Uterus (tissue), 3 donors: ENCODE measurements at regions not wholly inside any gene's neighbourhood (a gene's known extent, or its start where the extent isn't known, plus 50 kb on each side); places are given as distances from the start of the nearest gene placed in this dataset.

Experiments
- DNase-seq, 2 donors: peaks; one replicate each; pipeline ENCODE4 v3.0.0-alpha.2; 2019 to 2020
- H3K27ac ChIP-seq, 2 donors: fragments of 200-600 bp; sonication (generic); 1 replicate in 1 of 2; 2 replicates in 1 of 2; pipeline ENCODE4 v1.5.1; 2016 to 2018
- H3K27me3 ChIP-seq, 2 donors: fragments of 200-600 bp; sonication (generic); one replicate each; pipeline ENCODE4 v1.5.1; 2018 to 2019; ENCODE audit warnings: control low read depth in 1 of 2
- H3K36me3 ChIP-seq, 2 donors: fragments of 200-600 bp; sonication (generic); one replicate each; pipeline ENCODE4 v1.5.1; 2019; ENCODE audit warnings: control low read depth in 1 of 2
- H3K4me1 ChIP-seq, 2 donors: fragments of 200-600 bp; sonication (generic); one replicate each; pipeline ENCODE4 v1.5.1; 2018 to 2019; ENCODE audit warnings: control low read depth in 1 of 2
- H3K4me3 ChIP-seq, 2 donors: fragments of 200-600 bp; sonication (generic); 1 replicate in 1 of 2; 2 replicates in 1 of 2; pipeline ENCODE4 v1.5.1; 2018 to 2019; ENCODE audit warnings: mild to moderate bottlenecking in 1 of 2
- H3K9me3 ChIP-seq, 2 donors: fragments of 200-600 bp; sonication (generic); one replicate each; pipeline ENCODE4 v1.5.1; 2019; ENCODE audit warnings: control low read depth in 1 of 2
- POLR2A ChIP-seq, 2 donors: fragments of 450-650 bp; IDR thresholded peaks; one replicate each; pipeline ENCODE4 v1.6.1; 2016; ENCODE audit warnings: antibody characterized with exemption in 2 of 2, mild to moderate bottlenecking in 1 of 2, moderate library complexity in 1 of 2
- intact Hi-C: fragments of 100-400 bp; cut with DNase I; formaldehyde crosslinking; loops from one replicate; pipeline ENCODE4 v1.15.1; 2023; ENCODE audit warnings: low total_unique reads
- TF ChIP-seq, protein P1 (sequence below), 4 experiments: fragments of 200-600 bp in 2 of 4; fragments of 450-650 bp in 2 of 4; sonication (generic) in 2 of 4; IDR thresholded peaks; one replicate each; pipeline ENCODE4 v1.5.1; 2016 to 2019; ENCODE audit warnings: antibody characterized with exemption in 4 of 4, mild to moderate bottlenecking in 2 of 4, moderate library complexity in 1 of 4
- donor health status: DM: yes; HTN: yes; CAD: no.

DNA sequence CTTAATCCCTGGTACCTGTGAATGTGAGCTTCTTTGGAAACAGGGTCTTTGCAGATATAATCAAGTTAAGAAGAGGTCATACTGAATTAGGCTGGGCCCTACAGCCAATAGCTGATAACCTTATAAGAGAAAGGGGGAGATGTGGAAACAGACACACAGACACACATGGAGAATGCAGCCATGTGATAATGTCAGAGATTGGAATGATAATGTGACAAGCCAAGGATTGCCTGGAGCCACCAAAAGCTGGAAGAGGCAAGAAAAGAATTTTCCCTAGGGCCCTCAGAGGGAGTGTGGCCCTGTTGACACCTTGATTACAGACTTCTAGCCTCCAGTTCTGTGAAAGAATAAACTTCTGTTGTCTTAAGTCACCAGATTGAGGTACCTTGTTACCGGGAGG is 114.5 kb upstream of the SOD1 start:
- Histone ChIP-seq H3K4me3 (no peak overlapping the region), H3K27ac (no peak overlapping the region), H3K36me3 (no peaks in the 10 kb centered on the region), H3K27me3 (no peaks in the 10 kb centered on the region), H3K4me1 (no peaks in the 10 kb centered on the region), H3K9me3 (no peaks in the 10 kb centered on the region)
- intact Hi-C loops = no loop called here
- no peak for DNase-seq
- TF ChIP-seq POLR2A (IDR thresholded peaks at IDR 0.05) = no peak
- TF ChIP-seq, protein P1, sequence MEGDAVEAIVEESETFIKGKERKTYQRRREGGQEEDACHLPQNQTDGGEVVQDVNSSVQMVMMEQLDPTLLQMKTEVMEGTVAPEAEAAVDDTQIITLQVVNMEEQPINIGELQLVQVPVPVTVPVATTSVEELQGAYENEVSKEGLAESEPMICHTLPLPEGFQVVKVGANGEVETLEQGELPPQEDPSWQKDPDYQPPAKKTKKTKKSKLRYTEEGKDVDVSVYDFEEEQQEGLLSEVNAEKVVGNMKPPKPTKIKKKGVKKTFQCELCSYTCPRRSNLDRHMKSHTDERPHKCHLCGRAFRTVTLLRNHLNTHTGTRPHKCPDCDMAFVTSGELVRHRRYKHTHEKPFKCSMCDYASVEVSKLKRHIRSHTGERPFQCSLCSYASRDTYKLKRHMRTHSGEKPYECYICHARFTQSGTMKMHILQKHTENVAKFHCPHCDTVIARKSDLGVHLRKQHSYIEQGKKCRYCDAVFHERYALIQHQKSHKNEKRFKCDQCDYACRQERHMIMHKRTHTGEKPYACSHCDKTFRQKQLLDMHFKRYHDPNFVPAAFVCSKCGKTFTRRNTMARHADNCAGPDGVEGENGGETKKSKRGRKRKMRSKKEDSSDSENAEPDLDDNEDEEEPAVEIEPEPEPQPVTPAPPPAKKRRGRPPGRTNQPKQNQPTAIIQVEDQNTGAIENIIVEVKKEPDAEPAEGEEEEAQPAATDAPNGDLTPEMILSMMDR (IDR thresholded peaks at IDR 0.05) = no peak

DNA sequence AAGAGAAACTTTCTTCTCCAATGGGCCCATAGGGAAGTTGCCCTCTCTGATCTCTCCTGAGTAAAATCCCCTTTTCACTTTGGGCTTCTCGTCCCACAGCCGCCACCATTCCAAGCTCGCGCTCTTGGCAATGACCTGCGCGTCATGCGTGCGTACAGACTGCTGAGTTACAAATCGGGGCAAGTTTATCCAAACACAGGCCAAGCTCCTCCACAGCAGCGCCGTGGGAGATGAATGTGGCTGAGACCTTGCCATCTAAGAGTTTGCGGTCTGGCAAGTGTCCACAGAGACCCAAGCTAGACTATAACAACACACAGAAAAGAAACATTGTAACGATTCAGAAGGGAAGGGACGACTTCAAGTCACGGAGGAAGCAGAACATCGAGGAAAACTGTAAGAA is 116.3 kb upstream of the SOD1 start:
- Histone ChIP-seq H3K9me3 (no peaks in the 10 kb centered on the region), H3K27ac (no peak overlapping the region), H3K27me3 (no peaks in the 10 kb centered on the region), H3K4me3 (no peak overlapping the region), H3K36me3 (no peaks in the 10 kb centered on the region), H3K4me1 (no peaks in the 10 kb centered on the region)
- TF ChIP-seq POLR2A (IDR thresholded peaks at IDR 0.05) = no peak
- TF ChIP-seq, protein P1 (IDR thresholded peaks at IDR 0.05) = no peak
- intact Hi-C loops = no loop called here
- DNase-seq = no peak

DNA sequence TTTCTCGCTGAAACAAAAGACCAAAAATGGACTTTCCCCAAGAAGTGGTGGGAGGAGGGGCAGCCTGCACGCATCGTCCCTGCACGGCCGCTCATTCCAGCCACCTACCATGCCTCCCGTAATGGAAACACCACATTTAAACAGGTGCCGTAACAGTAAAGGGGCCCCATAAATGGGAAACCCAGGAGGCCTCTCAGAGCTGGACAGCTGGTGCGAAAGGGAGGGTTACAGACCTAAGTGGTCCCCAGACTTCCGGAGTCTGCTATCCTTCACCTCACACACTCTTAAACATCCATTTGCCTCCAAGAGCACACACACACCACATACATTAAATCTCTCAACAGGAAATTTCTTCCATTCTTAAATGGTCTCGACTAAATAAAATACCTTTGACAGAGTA is 120.7 kb upstream of the SOD1 start:
- no peak overlapping the region for H3K27ac ChIP-seq
- no peak for DNase-seq
- intact Hi-C loops = no loop called here

DNA sequence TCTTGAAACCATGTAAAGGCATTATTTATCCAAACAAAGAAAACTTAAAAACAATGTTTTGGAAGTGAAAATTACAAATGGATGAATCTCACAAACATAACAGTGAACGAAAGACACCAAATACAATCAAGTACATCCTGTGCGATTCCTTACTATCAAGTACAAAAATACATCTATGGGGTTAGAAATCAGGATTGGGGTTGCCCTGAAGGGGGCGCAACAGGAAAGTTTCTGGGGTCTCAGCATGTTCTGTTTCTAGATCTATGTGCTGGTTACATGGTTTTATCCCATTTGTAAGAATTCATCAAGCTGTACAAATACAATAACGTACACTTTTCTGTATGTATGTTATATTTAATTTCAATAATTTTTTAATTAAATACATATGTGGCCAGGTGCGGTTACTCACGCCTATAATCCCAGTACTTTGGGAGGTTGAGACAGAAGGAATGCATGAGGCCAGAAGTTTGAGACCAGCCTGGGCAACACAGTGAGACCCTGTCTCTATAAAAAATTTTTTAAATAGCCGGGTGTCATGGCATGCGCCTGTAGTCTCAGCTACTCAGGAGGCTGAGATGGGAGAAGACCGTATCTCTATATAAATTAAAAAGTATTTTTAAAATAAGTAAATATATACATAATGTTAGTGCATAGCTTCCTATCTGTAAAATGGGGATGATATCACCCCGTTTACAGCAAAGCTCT is 121.5 kb upstream of the SOD1 start:
- Histone ChIP-seq H3K4me1 (no peaks in the 10 kb centered on the region), H3K36me3 (no peaks in the 10 kb centered on the region), H3K27me3 (no peaks in the 10 kb centered on the region), H3K9me3 (no peaks in the 10 kb centered on the region), H3K4me3 (no peak overlapping the region), H3K27ac (no peak overlapping the region)
- TF ChIP-seq, protein P1 (IDR thresholded peaks at IDR 0.05) = no peak
- TF ChIP-seq POLR2A (IDR thresholded peaks at IDR 0.05) = no peak
- intact Hi-C loops = no loop called here
- no peak for DNase-seq

More for the DNA sequence above, 120.7 kb upstream of the SOD1 start:
- no peak overlapping the region for H3K4me3 ChIP-seq
- TF ChIP-seq POLR2A (IDR thresholded peaks at IDR 0.05) = no peak
- no peaks in the 10 kb centered on the region for H3K4me1 ChIP-seq
- H3K27me3 ChIP-seq = no peaks in the 10 kb centered on the region
- no peaks in the 10 kb centered on the region for H3K36me3 ChIP-seq
- H3K9me3 ChIP-seq = no peaks in the 10 kb centered on the region

DNA sequence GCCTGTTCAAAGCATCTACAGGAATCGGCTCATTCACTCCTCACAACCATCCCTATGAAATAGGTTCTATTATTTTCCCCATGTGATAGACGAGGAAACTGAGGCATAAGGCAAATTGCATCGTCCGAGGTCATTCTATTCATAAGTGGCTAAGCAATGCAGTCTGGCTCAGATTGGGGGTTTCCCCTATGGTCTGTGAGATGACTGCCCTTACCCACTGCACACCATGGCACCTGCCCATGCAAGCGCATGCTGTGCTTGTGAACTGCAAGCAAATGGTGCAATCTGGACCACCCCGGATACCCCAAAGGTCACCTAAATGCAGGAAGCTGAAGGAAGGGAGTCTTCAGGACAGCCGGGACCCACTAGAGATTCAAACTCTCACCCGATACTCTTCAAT is 123.4 kb upstream of the SOD1 start:
- TF ChIP-seq, protein P1 (IDR thresholded peaks at IDR 0.05) = no peak
- no peak for TF ChIP-seq POLR2A (IDR thresholded peaks at IDR 0.05)
- Histone ChIP-seq H3K4me1 (no peaks in the 10 kb centered on the region), H3K4me3 (no peak overlapping the region), H3K27ac (no peak overlapping the region), H3K27me3 (no peaks in the 10 kb centered on the region), H3K36me3 (no peaks in the 10 kb centered on the region), H3K9me3 (no peaks in the 10 kb centered on the region)
- DNase-seq = no peak
- intact Hi-C loops = no loop called here

DNA sequence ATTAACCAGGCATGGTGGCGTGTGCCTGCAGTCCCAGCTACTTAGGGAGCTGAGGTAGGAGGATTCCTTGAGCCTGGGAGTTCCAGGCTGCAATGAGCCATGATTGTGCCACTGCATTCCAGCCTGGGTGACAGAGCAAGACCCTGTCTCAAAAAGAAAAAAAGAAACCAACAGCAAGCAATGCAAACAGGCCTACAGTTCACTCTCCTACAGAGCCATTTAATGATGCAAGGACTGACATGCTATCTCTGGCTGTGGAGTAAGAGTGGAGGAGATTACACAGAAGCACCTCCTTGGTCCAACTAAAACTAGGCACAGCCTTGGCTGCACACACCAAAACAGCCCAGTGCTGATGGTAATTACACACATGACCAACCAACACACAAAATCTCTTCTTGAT is 127.5 kb upstream of the SOD1 start:
- no peak for DNase-seq
- no peaks in the 10 kb centered on the region for H3K36me3 ChIP-seq
- no peak for TF ChIP-seq POLR2A (IDR thresholded peaks at IDR 0.05)
- TF ChIP-seq, protein P1 (IDR thresholded peaks at IDR 0.05) = no peak
- no peaks in the 10 kb centered on the region for H3K4me1 ChIP-seq
- H3K27me3 ChIP-seq = no peaks in the 10 kb centered on the region
- no peak overlapping the region for H3K4me3 ChIP-seq
- H3K27ac ChIP-seq = no peak overlapping the region
- intact Hi-C loops = no loop called here
- H3K9me3 ChIP-seq = no peaks in the 10 kb centered on the region
